Neutrophil (primary cell): ENCODE measurements at regions not wholly inside any gene's neighbourhood (a gene's known extent, or its start where the extent isn't known, plus 50 kb on each side); places are given as distances from the start of the nearest gene placed in this dataset.

ENCODE experiments used
- H3K27ac ChIP-seq: fragments of 200-600 bp; sonication (generic); 2 replicates; pipeline ENCODE4 v1.5.1; 2016; ENCODE audit warnings: mild to moderate bottlenecking, moderate library complexity
- H3K27me3 ChIP-seq: fragments of 200-600 bp; sonication (generic); 2 replicates; pipeline ENCODE4 v1.6.0; 2016; ENCODE audit warnings: mild to moderate bottlenecking
- H3K36me3 ChIP-seq: fragments of 200-600 bp; sonication (generic); 2 replicates; pipeline ENCODE4 v1.5.1; 2017
- H3K4me1 ChIP-seq, 2 experiments: fragments of 200-600 bp in 1 of 2; sonication (generic) in 1 of 2; 1 replicate in 1 of 2; 2 replicates in 1 of 2; pipeline versions ENCODE4 v1.5.1 to v1.6.1; 2013 to 2016; ENCODE audit warnings: low read depth in 1 of 2, low read length in 1 of 2, mild to moderate bottlenecking in 1 of 2, moderate library complexity in 1 of 2; ENCODE audit not compliant: control insufficient read depth in 1 of 2, insufficient read depth in 1 of 2
- H3K4me3 ChIP-seq, 2 experiments: fragments of 200-600 bp in 1 of 2; sonication (generic) in 1 of 2; 1 replicate in 1 of 2; 2 replicates in 1 of 2; pipeline ENCODE4 v1.5.1; 2013 to 2016; ENCODE audit warnings: low read depth in 1 of 2, low read length in 1 of 2, mild to moderate bottlenecking in 1 of 2, moderate library complexity in 1 of 2
- H3K9me3 ChIP-seq: fragments of 200-600 bp; sonication (generic); 2 replicates; pipeline ENCODE4 v1.5.1; 2016
- TF ChIP-seq, protein P1 (sequence below): fragments of 200-600 bp; sonication (generic); IDR thresholded peaks from 2 replicates; pipeline ENCODE4 v1.5.1; 2016; ENCODE audit warnings: antibody characterized with exemption

GRCh38 chr13:112182846-112183531, 116.0 kb downstream of the SOX1 start:
- Histone ChIP-seq H3K27me3 (no peaks in the 10 kb centered on the region), H3K9me3 (no peaks in the 10 kb centered on the region), H3K4me3 (no peak overlapping the region), H3K4me1 (no peaks in the 10 kb centered on the region), H3K27ac (no peak overlapping the region), H3K36me3 (no peaks in the 10 kb centered on the region)
- TF ChIP-seq, protein P1, sequence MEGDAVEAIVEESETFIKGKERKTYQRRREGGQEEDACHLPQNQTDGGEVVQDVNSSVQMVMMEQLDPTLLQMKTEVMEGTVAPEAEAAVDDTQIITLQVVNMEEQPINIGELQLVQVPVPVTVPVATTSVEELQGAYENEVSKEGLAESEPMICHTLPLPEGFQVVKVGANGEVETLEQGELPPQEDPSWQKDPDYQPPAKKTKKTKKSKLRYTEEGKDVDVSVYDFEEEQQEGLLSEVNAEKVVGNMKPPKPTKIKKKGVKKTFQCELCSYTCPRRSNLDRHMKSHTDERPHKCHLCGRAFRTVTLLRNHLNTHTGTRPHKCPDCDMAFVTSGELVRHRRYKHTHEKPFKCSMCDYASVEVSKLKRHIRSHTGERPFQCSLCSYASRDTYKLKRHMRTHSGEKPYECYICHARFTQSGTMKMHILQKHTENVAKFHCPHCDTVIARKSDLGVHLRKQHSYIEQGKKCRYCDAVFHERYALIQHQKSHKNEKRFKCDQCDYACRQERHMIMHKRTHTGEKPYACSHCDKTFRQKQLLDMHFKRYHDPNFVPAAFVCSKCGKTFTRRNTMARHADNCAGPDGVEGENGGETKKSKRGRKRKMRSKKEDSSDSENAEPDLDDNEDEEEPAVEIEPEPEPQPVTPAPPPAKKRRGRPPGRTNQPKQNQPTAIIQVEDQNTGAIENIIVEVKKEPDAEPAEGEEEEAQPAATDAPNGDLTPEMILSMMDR, result no peak

DNA sequence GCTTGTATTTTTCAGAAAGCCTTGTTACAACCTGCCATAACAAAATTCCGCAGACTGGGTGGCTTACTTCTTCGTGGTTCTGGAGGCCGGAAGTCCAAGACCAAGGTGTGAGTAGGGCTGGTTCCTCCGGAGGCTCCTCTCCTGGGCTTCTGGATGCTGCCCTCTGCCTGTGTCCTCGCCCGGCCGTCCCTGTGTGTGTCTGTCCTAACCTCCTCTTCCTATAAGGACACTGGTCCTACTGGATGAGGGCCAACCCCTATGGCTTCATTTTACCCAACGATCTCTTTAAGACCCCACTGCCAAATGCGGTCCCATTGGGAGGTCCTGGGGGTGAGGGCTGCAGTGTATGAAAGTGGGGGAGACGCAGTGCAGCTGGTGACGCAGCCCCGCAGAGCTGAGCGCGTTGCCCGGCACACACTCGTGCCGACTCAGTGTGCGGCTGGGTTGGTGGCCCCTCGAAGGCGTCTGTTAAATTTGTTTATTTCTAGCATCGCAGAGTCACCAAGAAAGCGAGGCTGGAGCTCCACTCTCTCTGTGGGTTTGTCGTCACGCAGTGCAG, 116.7 kb downstream of the SOX1 start:
- Histone ChIP-seq H3K4me3 (no peak overlapping the region), H3K4me1 (no peaks in the 10 kb centered on the region), H3K27ac (no peak overlapping the region), H3K27me3 (no peaks in the 10 kb centered on the region), H3K9me3 (no peaks in the 10 kb centered on the region), H3K36me3 (no peaks in the 10 kb centered on the region)
- TF ChIP-seq, protein P1, result no peak

- Histone ChIP-seq H3K27me3 (no peaks in the 10 kb centered on the region), H3K36me3 (no peaks in the 10 kb centered on the region), H3K9me3 (no peaks in the 10 kb centered on the region)
Observed at GRCh38 chr13:112184261-112184660, 117.3 kb downstream of the SOX1 start.

GRCh38 chr13:112184851-112185371, 118.0 kb downstream of the SOX1 start:
- Histone ChIP-seq H3K4me3 (no peak overlapping the region), H3K4me1 (no peaks in the 10 kb centered on the region), H3K9me3 (no peaks in the 10 kb centered on the region), H3K27ac (no peak overlapping the region), H3K36me3 (no peaks in the 10 kb centered on the region), H3K27me3 (no peaks in the 10 kb centered on the region)
- TF ChIP-seq, protein P1, result no peak

More at GRCh38 chr13:112184261-112184660, 117.3 kb downstream of the SOX1 start:
- Histone ChIP-seq H3K4me3 (no peak overlapping the region), H3K27ac (no peak overlapping the region), H3K4me1 (no peaks in the 10 kb centered on the region)
- TF ChIP-seq, protein P1, result no peak

- Histone ChIP-seq H3K27me3 (no peaks in the 10 kb centered on the region), H3K36me3 (no peaks in the 10 kb centered on the region), H3K9me3 (no peaks in the 10 kb centered on the region), H3K27ac (no peak overlapping the region), H3K4me3 (no peak overlapping the region), H3K4me1 (no peaks in the 10 kb centered on the region)
- TF ChIP-seq, protein P1, result no peak
Observed at GRCh38 chr13:112185466-112185865, 118.5 kb downstream of the SOX1 start.
